Endothelial cell of umbilical vein (primary cell): ENCODE measurements at regions not wholly inside any gene's neighbourhood (a gene's known extent, or its start where the extent isn't known, plus 50 kb on each side); places are given as distances from the start of the nearest gene placed in this dataset.

Source experiments
- EZH2 ChIP-seq: IDR thresholded peaks from 2 replicates; pipeline ENCODE4 v1.6.1; 2012; ENCODE audit warnings: borderline replicate concordance, low read depth, mild to moderate bottlenecking, moderate library complexity, low read length, inconsistent platforms; ENCODE audit not compliant: severe bottlenecking
- POLR2AphosphoS5 ChIP-seq: IDR thresholded peaks from 2 replicates; pipeline ENCODE4 v1.6.1; 2012; ENCODE audit warnings: low read depth, mild to moderate bottlenecking, control low read depth, low read length, moderate library complexity; ENCODE audit not compliant: insufficient read depth
- TF ChIP-seq, protein P1 (sequence below), 2 donors: IDR thresholded peaks; 1 replicate in 1 of 2; 2 replicates in 1 of 2; pipeline ENCODE4 v1.5.1; 2011; ENCODE audit warnings: low read length in 2 of 2, mild to moderate bottlenecking in 2 of 2, moderate library complexity in 2 of 2, control low read depth in 1 of 2, inconsistent platforms in 1 of 2, low read depth in 1 of 2; ENCODE audit not compliant: insufficient read depth in 1 of 2; ENCODE audit errors: extremely low read depth in 1 of 2

DNA sequence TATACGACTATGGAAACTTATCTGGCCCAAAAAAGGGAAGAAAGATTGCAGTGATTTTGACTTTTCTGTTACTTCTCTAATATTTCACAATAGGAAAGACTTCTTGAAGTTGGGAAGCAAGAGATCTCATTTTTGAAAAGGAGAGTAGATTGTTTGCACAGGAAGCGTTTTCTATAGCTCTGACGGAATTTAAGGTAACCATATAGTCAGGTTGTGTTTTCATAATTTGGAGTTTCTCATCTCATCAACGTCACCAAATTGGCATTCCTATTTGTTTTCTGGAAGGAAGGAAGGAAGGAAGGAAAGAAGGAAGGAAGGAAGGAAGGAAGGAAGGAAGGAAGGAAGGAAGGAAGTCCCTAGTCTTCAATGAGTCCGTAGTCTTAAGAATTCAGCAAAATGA, 732.0 kb downstream of the XPNPEP1 start:
- TF ChIP-seq EZH2 (no peak), POLR2AphosphoS5 (no peak)
- TF ChIP-seq, protein P1, sequence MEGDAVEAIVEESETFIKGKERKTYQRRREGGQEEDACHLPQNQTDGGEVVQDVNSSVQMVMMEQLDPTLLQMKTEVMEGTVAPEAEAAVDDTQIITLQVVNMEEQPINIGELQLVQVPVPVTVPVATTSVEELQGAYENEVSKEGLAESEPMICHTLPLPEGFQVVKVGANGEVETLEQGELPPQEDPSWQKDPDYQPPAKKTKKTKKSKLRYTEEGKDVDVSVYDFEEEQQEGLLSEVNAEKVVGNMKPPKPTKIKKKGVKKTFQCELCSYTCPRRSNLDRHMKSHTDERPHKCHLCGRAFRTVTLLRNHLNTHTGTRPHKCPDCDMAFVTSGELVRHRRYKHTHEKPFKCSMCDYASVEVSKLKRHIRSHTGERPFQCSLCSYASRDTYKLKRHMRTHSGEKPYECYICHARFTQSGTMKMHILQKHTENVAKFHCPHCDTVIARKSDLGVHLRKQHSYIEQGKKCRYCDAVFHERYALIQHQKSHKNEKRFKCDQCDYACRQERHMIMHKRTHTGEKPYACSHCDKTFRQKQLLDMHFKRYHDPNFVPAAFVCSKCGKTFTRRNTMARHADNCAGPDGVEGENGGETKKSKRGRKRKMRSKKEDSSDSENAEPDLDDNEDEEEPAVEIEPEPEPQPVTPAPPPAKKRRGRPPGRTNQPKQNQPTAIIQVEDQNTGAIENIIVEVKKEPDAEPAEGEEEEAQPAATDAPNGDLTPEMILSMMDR (IDR thresholded peaks at IDR 0.05; ENCODE audit: extremely low read depth in 1 of 2, insufficient read depth in 1 of 2, low read depth in 1 of 2, low read length in 2 of 2) = no peak
